HCT116 (cell line): ENCODE measurements at regions not wholly inside any gene's neighbourhood (a gene's known extent, or its start where the extent isn't known, plus 50 kb on each side); places are given as distances from the start of the nearest gene placed in this dataset.

ENCODE experiments used
- ATAC-seq: fragments of 200-7000 bp; cut with Tn5 transposase; 2 replicates; pipeline ENCODE4 v1.9.1; 2020; ENCODE audit warnings: mild to moderate bottlenecking, moderate library complexity
- BruUV-seq: library from RNA; stranded (reverse); fragments of 400-500 nt; replicated peaks from 2 replicates; lab custom pipeline; 2021; lab: Mats Ljungman, UMichigan
- CTCF ChIA-PET: fragments of 300-600 bp; sonication (Branson Sonifier 250); formaldehyde crosslinking; loops from one replicate; lab custom pipeline; 2021; ENCODE audit warnings: antibody characterized with exemption; lab: Charles Lee
- POLR2A ChIA-PET: fragments of 300-600, 350-600 bp; sonication (Branson Sonifier 250); formaldehyde crosslinking; loops from one replicate; lab custom pipeline; 2021; ENCODE audit warnings: antibody characterized with exemption; lab: Charles Lee
- RAD21 ChIA-PET, 2 experiments: fragments of 300-600 bp; sonication (Branson Sonifier 250); formaldehyde crosslinking; loops; one replicate each; lab custom pipeline; 2023; ENCODE audit warnings: low total read pairs in 2 of 2; ENCODE audit not compliant: uncharacterized antibody in 2 of 2, unreplicated experiment in 2 of 2, low non-redundant PET in 1 of 2; lab: Charles Lee
- DNase-seq: peaks from one replicate; pipeline ENCODE4 v3.0.0-alpha.2; 2010; ENCODE audit warnings: low read depth, low spot score
- H2AFZ ChIP-seq: fragments of 200-600 bp; shearing (Covaris generic), sonication (generic); 2 replicates; pipeline ENCODE4 v1.6.1; 2017; ENCODE audit warnings: low read depth, mixed run types, mixed read lengths, antibody characterized with exemption, low read length; ENCODE audit not compliant: poor library complexity, severe bottlenecking
- H3K27ac ChIP-seq: 2 replicates; pipeline ENCODE4 v1.5.1; 2012; ENCODE audit warnings: low read depth, low read length
- H3K27me3 ChIP-seq: fragments of 200-600 bp; sonication (generic); 2 replicates; pipeline ENCODE4 v1.6.1; 2016; ENCODE audit warnings: mixed run types, low read length, mixed read lengths; ENCODE audit not compliant: insufficient read depth
- H3K36me3 ChIP-seq, 2 experiments: fragments of 200-500 bp in 1 of 2; fragments of 200-600 bp in 1 of 2; sonication (Bioruptor generic) in 1 of 2; sonication (generic) in 1 of 2; 2 replicates each; pipeline versions ENCODE4 v1.5.1 to v1.6.1; 2014 to 2016; ENCODE audit warnings: low read length in 2 of 2, inconsistent platforms in 1 of 2, mixed read lengths in 1 of 2, mixed run types in 1 of 2; ENCODE audit not compliant: insufficient read depth in 2 of 2, control insufficient read depth in 1 of 2
- H3K4me1 ChIP-seq, 2 experiments: fragments of 200-600 bp in 1 of 2; sonication (generic) in 1 of 2; 2 replicates each; pipeline versions ENCODE4 v1.5.1 to v1.6.1; 2012 to 2017; ENCODE audit warnings: low read length in 2 of 2, inconsistent platforms in 1 of 2, mild to moderate bottlenecking in 1 of 2, mixed read lengths in 1 of 2, mixed run types in 1 of 2, moderate library complexity in 1 of 2; ENCODE audit not compliant: insufficient read depth in 2 of 2, control insufficient read depth in 1 of 2
- H3K4me2 ChIP-seq: fragments of 200-600 bp; sonication (generic); 2 replicates; pipeline ENCODE4 v1.6.1; 2017; ENCODE audit warnings: mixed run types, low read length, mixed read lengths
- H3K4me3 ChIP-seq, 2 experiments: fragments of 200-600 bp in 1 of 2; sonication (generic) in 1 of 2; replicated peaks in 1 of 2; 2 replicates each; pipeline ENCODE4 v1.5.1; 2011 to 2016; ENCODE audit warnings: low read length in 2 of 2, control low read depth in 1 of 2, low read depth in 1 of 2, mild to moderate bottlenecking in 1 of 2, mixed read lengths in 1 of 2, mixed run types in 1 of 2
- H3K79me2 ChIP-seq: fragments of 200-600 bp; sonication (generic); 2 replicates; pipeline ENCODE4 v1.6.1; 2017; ENCODE audit warnings: mild to moderate bottlenecking, mixed run types, low read length, moderate library complexity, mixed read lengths; ENCODE audit not compliant: insufficient read depth
- H3K9ac ChIP-seq: fragments of 200-600 bp; sonication (generic); 2 replicates; pipeline ENCODE4 v1.6.1; 2016; ENCODE audit warnings: low read length, mixed read lengths
- H3K9me2 ChIP-seq: fragments of 200-600 bp; sonication (generic), shearing (Covaris generic); 2 replicates; pipeline ENCODE4 v1.6.1; 2017; ENCODE audit warnings: mixed run types, mild to moderate bottlenecking, moderate library complexity; ENCODE audit not compliant: insufficient read depth
- H3K9me3 ChIP-seq, 2 experiments: fragments of 200-500 bp in 1 of 2; fragments of 200-600 bp in 1 of 2; sonication (Bioruptor generic) in 1 of 2; sonication (generic) in 1 of 2; 2 replicates each; pipeline ENCODE4 v1.6.1; 2014 to 2017; ENCODE audit warnings: low read length in 2 of 2, mixed read lengths in 2 of 2, inconsistent platforms in 1 of 2, low read depth in 1 of 2, mild to moderate bottlenecking in 1 of 2, mixed run types in 1 of 2, moderate library complexity in 1 of 2; ENCODE audit not compliant: control insufficient read depth in 1 of 2, insufficient read depth in 1 of 2
- H4K20me1 ChIP-seq: fragments of 200-600 bp; sonication (generic), shearing (Covaris generic); 2 replicates; pipeline ENCODE4 v1.6.1; 2017; ENCODE audit warnings: mixed run types, mild to moderate bottlenecking, moderate library complexity; ENCODE audit not compliant: insufficient read depth
- CBX3 ChIP-seq: IDR thresholded peaks from 2 replicates; pipeline ENCODE4 v1.6.1; 2012; ENCODE audit warnings: low read depth
- EGR1 ChIP-seq: IDR thresholded peaks from 2 replicates; pipeline ENCODE4 v1.6.1; 2012; ENCODE audit warnings: low read depth
- EZH2phosphoT487 ChIP-seq: fragments of 200-600 bp; IDR thresholded peaks from 2 replicates; pipeline ENCODE4 v1.6.1; 2018; ENCODE audit warnings: antibody characterized with exemption, borderline replicate concordance
- FOSL1 ChIP-seq: IDR thresholded peaks from 2 replicates; pipeline ENCODE4 v1.6.1; 2012; ENCODE audit warnings: low read depth
- JUND ChIP-seq: IDR thresholded peaks from 2 replicates; pipeline ENCODE4 v1.6.1; 2012
- RAD21 ChIP-seq: IDR thresholded peaks from 2 replicates; pipeline ENCODE4 v1.6.1; 2012; ENCODE audit warnings: low read depth, mild to moderate bottlenecking
- ZBTB33 ChIP-seq: IDR thresholded peaks from 2 replicates; pipeline ENCODE4 v1.6.1; 2011; ENCODE audit warnings: mild to moderate bottlenecking, low read length, moderate library complexity; ENCODE audit not compliant: insufficient replicate concordance; ENCODE audit errors: extremely low read depth
- intact Hi-C: fragments of 100-400 bp; cut with micrococcal nuclease; formaldehyde crosslinking; loops from 2 replicates; pipeline ENCODE4 v1.10.0; 2022
- TF ChIP-seq, protein P1 (sequence below): IDR thresholded peaks from 2 replicates; pipeline ENCODE4 v1.6.1; 2012
- TF ChIP-seq, protein P2 (sequence below), 3 experiments: fragments of 200-600 bp in 1 of 3; sonication (generic) in 1 of 3; IDR thresholded peaks in 2 of 3; conservative IDR thresholded peaks in 1 of 3; 2 replicates each; pipeline ENCODE4 v1.5.1; 2012 to 2017; ENCODE audit warnings: low read depth in 2 of 3, low read length in 2 of 3, antibody characterized with exemption in 1 of 3, borderline replicate concordance in 1 of 3, control low read depth in 1 of 3, mild to moderate bottlenecking in 1 of 3, mixed read lengths in 1 of 3, mixed run types in 1 of 3, moderate library complexity in 1 of 3; ENCODE audit not compliant: insufficient read depth in 1 of 3

DNA sequence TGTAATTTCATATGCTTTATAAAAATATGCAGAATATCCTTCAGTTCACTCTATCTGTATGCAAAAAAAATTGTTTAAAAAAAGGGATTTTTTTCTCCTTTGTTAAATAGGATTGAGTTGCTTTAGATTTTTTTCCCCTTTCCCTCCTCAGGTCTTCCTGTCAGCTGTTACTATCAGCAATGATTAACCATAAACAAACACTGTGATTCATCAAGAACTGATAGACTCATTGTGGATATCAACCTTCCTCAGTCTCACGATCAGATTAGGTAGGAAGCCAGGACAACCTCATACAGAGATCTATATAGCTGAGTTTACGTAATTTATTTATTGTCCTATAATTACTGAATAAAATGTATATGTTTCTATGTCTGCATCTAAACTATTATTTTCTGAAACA, 2136.2 kb upstream of the CELF4 start:
- ChIA-PET RAD21 (no interaction called here), POLR2A (no interaction called here), CTCF (no interaction called here)
- H3K9me3 ChIP-seq: 0 out of 4 replicates have a peak, but pooled peaks cover 0 to 2% of the 10 kb centered on the region in 2 experiments
- no peak for ATAC-seq
- no peaks in the 10 kb centered on the region for H3K27me3 ChIP-seq
- no peak overlapping the region for H2AFZ ChIP-seq
- intact Hi-C loops: no loop called here
- no peaks in the 10 kb centered on the region for H3K79me2 ChIP-seq
- H3K36me3 ChIP-seq: no peaks in the 10 kb centered on the region
- no peak for TF ChIP-seq EGR1
- no peak for TF ChIP-seq CBX3
- TF ChIP-seq, protein P1, sequence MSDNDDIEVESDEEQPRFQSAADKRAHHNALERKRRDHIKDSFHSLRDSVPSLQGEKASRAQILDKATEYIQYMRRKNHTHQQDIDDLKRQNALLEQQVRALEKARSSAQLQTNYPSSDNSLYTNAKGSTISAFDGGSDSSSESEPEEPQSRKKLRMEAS: no peak
- TF ChIP-seq FOSL1: no peak
- no peak for TF ChIP-seq JUND
- no peak for TF ChIP-seq ZBTB33
- no peak for TF ChIP-seq RAD21
- no peak for TF ChIP-seq EZH2phosphoT487
- TF ChIP-seq, protein P2, sequence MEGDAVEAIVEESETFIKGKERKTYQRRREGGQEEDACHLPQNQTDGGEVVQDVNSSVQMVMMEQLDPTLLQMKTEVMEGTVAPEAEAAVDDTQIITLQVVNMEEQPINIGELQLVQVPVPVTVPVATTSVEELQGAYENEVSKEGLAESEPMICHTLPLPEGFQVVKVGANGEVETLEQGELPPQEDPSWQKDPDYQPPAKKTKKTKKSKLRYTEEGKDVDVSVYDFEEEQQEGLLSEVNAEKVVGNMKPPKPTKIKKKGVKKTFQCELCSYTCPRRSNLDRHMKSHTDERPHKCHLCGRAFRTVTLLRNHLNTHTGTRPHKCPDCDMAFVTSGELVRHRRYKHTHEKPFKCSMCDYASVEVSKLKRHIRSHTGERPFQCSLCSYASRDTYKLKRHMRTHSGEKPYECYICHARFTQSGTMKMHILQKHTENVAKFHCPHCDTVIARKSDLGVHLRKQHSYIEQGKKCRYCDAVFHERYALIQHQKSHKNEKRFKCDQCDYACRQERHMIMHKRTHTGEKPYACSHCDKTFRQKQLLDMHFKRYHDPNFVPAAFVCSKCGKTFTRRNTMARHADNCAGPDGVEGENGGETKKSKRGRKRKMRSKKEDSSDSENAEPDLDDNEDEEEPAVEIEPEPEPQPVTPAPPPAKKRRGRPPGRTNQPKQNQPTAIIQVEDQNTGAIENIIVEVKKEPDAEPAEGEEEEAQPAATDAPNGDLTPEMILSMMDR (IDR thresholded peaks at IDR 0.05 in 2 of 3, conservative IDR thresholded peaks at IDR 0.05 in 1 of 3; ENCODE audit: borderline replicate concordance in 1 of 3, insufficient read depth in 1 of 3, low read depth in 2 of 3, low read length in 2 of 3): no peak
- no peaks in the 10 kb centered on the region for H3K9me2 ChIP-seq
- no peaks in the 10 kb centered on the region for H3K4me1 ChIP-seq
- no peaks in the 10 kb centered on the region for H4K20me1 ChIP-seq
- no peak overlapping the region for H3K4me2 ChIP-seq
- BruUV-seq: no TSS peak
- H3K27ac ChIP-seq: no peak overlapping the region
- DNase-seq: peak; percentile 1
- H3K9ac ChIP-seq: no peak overlapping the region
- H3K4me3 ChIP-seq: no peak overlapping the region
